ENCODE measurements at regions not wholly inside any gene's neighbourhood (a gene's known extent, or its start where the extent isn't known, plus 50 kb on each side); places are given as distances from the start of the nearest gene placed in this dataset.

DNA sequence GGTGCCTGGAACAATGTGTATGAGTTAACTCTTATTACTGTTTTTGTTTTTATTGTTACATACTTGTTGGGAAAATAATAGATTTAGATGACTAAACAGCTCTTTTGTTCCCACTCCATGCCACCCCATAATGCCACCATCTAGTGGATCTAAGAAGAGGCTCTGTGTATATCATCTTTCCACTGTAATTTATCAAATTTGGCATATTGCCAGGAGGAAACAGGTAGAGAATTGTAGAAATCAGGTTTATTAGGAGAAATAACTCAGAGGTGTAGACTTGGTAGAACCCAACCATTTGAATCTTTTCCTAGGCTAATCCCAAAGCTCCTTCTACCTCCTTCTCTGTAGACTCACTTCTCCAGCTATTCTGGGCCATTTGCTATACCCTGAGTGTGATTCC is 150.6 kb downstream of the GATB start:
- Histone ChIP-seq H3K27ac (ENCODE audit: insufficient read depth, low read length) (no peak overlapping the region), H3K4me3 (ENCODE audit: insufficient read depth, low read depth, low read length) (no peak overlapping the region), H3K56ac (ENCODE audit: extremely low read depth, insufficient read depth, low read length) (no peak overlapping the region), H3K4me2 (ENCODE audit: low read depth, low read length) (no peak overlapping the region), H2BK120ac (ENCODE audit: low read depth, low read length) (no peak overlapping the region), H4K91ac (ENCODE audit: insufficient read depth, low read depth, low read length) (no peak overlapping the region), H3K27me3 (ENCODE audit: control insufficient read depth, insufficient read depth, low read length) (peaks cover 9% of the 10 kb centered on the region), H3K4ac (ENCODE audit: low read depth, low read length) (no peak overlapping the region), H4K20me1 (ENCODE audit: insufficient read depth, low read length) (no peaks in the 10 kb centered on the region), H3K36me3 (ENCODE audit: control insufficient read depth, insufficient read depth, low read length) (no peaks in the 10 kb centered on the region), H3K9me3 (ENCODE audit: control insufficient read depth, insufficient read depth, low read length) (no peaks in the 10 kb centered on the region), H4K5ac (ENCODE audit: low read depth, low read length) (no peak overlapping the region), H2BK20ac (ENCODE audit: low read depth, low read length) (no peak overlapping the region), H3K23ac (ENCODE audit: low read depth, low read length) (no peak overlapping the region), H3K79me1 (ENCODE audit: low read depth in 1 of 2, low read length in 2 of 2) (no peaks in the 10 kb centered on the region), H3K9me1 (ENCODE audit: insufficient read depth, low read length) (no peaks in the 10 kb centered on the region), H2AFZ (replicated peaks; ENCODE audit: low read length, poor library complexity) (no peak overlapping the region), H3K4me1 (ENCODE audit: control insufficient read depth, insufficient read depth, low read length) (no peaks in the 10 kb centered on the region), H3K18ac (ENCODE audit: low read depth, low read length) (no peak overlapping the region), H2BK15ac (ENCODE audit: low read depth, low read length) (no peak overlapping the region), H4K8ac (ENCODE audit: low read depth in 2 of 2, low read length in 2 of 2) (no peak overlapping the region), H2AK9ac (replicated peaks; ENCODE audit: low read depth, low read length, poor library complexity) (no peak overlapping the region), H3K9ac (ENCODE audit: low read depth, low read length) (no peak overlapping the region), H2AK5ac (ENCODE audit: low read depth, low read length) (no peak overlapping the region), H3K14ac (replicated peaks; ENCODE audit: low read depth, low read length) (no peak overlapping the region), H2BK5ac (ENCODE audit: low read depth, low read length, poor library complexity, severe bottlenecking) (no peak overlapping the region)
- DNase-seq (no peak), ATAC-seq (ENCODE audit: low read depth) (no peak)
- CTCF ChIA-PET = interaction anchor here (0.7 kb wide), 1 partner anchor 248 kb away, joined by 3 read pairs; no protein-coding TSS in a partner anchor
- intact Hi-C loops (cut with micrococcal nuclease) (no loop called here), in situ Hi-C loops (cut with MboI; ENCODE audit: low sequenced_read_pairs) (loop anchor here (25.0 kb wide), 1 partner anchor 498 kb away; no protein-coding TSS in a partner anchor), dilution Hi-C loops (cut with HindIII; ENCODE audit: low sequenced_read_pairs, unreplicated experiment) (no loop called here)
- TF ChIP-seq CEBPB (IDR thresholded peaks at IDR 0.05; ENCODE audit: low read depth, low read length) (no peak), RFX5 (IDR thresholded peaks at IDR 0.05; ENCODE audit: low read depth, low read length) (no peak), SMC3 (IDR thresholded peaks at IDR 0.05; ENCODE audit: low read depth, low read length) (no peak), CHD1 (IDR thresholded peaks at IDR 0.05; ENCODE audit: low read depth, low read length) (no peak)
- POLR2A ChIA-PET (ENCODE audit: unreplicated experiment) = no interaction called here
- BruUV-seq (replicated peaks) = no TSS peak

All from IMR-90 (cell line).